ENCODE measurements at regions not wholly inside any gene's neighbourhood (a gene's known extent, or its start where the extent isn't known, plus 50 kb on each side); places are given as distances from the start of the nearest gene placed in this dataset.

- no peak for DNase-seq (ENCODE audit: low spot score)
- Histone ChIP-seq H3K79me2 (ENCODE audit: insufficient read depth, low read depth, low read length) (no peaks in the 10 kb centered on the region), H3K36me3 (ENCODE audit: insufficient read depth, low read length) (no peaks in the 10 kb centered on the region), H3K4me2 (ENCODE audit: low read length) (no peak overlapping the region), H3K4me1 (ENCODE audit: insufficient read depth, low read length, poor library complexity, severe bottlenecking) (no peaks in the 10 kb centered on the region), H4K20me1 (ENCODE audit: insufficient read depth, low read length) (no peaks in the 10 kb centered on the region), H3K9me3 (ENCODE audit: low read length) (no peaks in the 10 kb centered on the region), H3K9me2 (ENCODE audit: insufficient read depth, low read length) (no peaks in the 10 kb centered on the region), H3K27ac (ENCODE audit: low read depth, low read length, poor library complexity, severe bottlenecking) (no peak overlapping the region), H3K4me3 (ENCODE audit: low read depth, low read length, poor library complexity, severe bottlenecking) (no peak overlapping the region), H2AFZ (ENCODE audit: low read length) (no peak overlapping the region)
- intact Hi-C loops (cut with micrococcal nuclease; ENCODE audit: unreplicated experiment): no loop called here
- no TSS peak for BruUV-seq (replicated peaks)
- POLR2A ChIA-PET: no interaction called here
- TF ChIP-seq EZH2phosphoT487 (IDR thresholded peaks at IDR 0.05; ENCODE audit: borderline replicate concordance, low read depth, low read length) (no peak), CTCF (conservative IDR thresholded peaks at IDR 0.05; ENCODE audit: low read length) (no peak)
- CTCF ChIA-PET (ENCODE audit: unreplicated experiment): no interaction called here
Measured at GRCh38 chrX:118252967-118253366, 92.9 kb upstream of the WDR44 start.

GRCh38 chrX:118254611-118255010, 91.3 kb upstream of the WDR44 start:
- Histone ChIP-seq H3K79me2 (ENCODE audit: insufficient read depth, low read depth, low read length) (no peaks in the 10 kb centered on the region), H2AFZ (ENCODE audit: low read length) (no peak overlapping the region), H3K36me3 (ENCODE audit: insufficient read depth, low read length) (no peaks in the 10 kb centered on the region), H3K27ac (ENCODE audit: low read depth, low read length, poor library complexity, severe bottlenecking) (no peak overlapping the region), H3K4me2 (ENCODE audit: low read length) (no peak overlapping the region), H3K9me2 (ENCODE audit: insufficient read depth, low read length) (no peaks in the 10 kb centered on the region), H3K4me3 (ENCODE audit: low read depth, low read length, poor library complexity, severe bottlenecking) (no peak overlapping the region), H4K20me1 (ENCODE audit: insufficient read depth, low read length) (no peaks in the 10 kb centered on the region), H3K4me1 (ENCODE audit: insufficient read depth, low read length, poor library complexity, severe bottlenecking) (no peaks in the 10 kb centered on the region), H3K9me3 (ENCODE audit: low read length) (no peaks in the 10 kb centered on the region)
- TF ChIP-seq EZH2phosphoT487 (IDR thresholded peaks at IDR 0.05; ENCODE audit: borderline replicate concordance, low read depth, low read length) (no peak), CTCF (conservative IDR thresholded peaks at IDR 0.05; ENCODE audit: low read length) (peak; percentile 81)
- intact Hi-C loops (cut with micrococcal nuclease; ENCODE audit: unreplicated experiment): no loop called here
- BruUV-seq (replicated peaks): no TSS peak
- CTCF ChIA-PET (ENCODE audit: unreplicated experiment): no interaction called here
- DNase-seq (ENCODE audit: low spot score): peak; percentile 45
- POLR2A ChIA-PET: no interaction called here

GRCh38 chrX:118255921-118256320, 90.0 kb upstream of the WDR44 start:
- ChIA-PET POLR2A (interaction anchor here (0.7 kb wide), 2 partner anchors 46 to 500 kb away, joined by 3 to 4 read pairs; no protein-coding TSS in a partner anchor), CTCF (ENCODE audit: unreplicated experiment) (no interaction called here)
- H3K9me3 ChIP-seq (ENCODE audit: low read length): no peaks in the 10 kb centered on the region
- no peaks in the 10 kb centered on the region for H3K36me3 ChIP-seq (ENCODE audit: insufficient read depth, low read length)
- no peaks in the 10 kb centered on the region for H3K79me2 ChIP-seq (ENCODE audit: insufficient read depth, low read depth, low read length)
- no peak for DNase-seq (ENCODE audit: low spot score)
- no peak overlapping the region for H3K4me3 ChIP-seq (ENCODE audit: low read depth, low read length, poor library complexity, severe bottlenecking)
- no peaks in the 10 kb centered on the region for H4K20me1 ChIP-seq (ENCODE audit: insufficient read depth, low read length)
- no peak overlapping the region for H3K4me2 ChIP-seq (ENCODE audit: low read length)
- H3K4me1 ChIP-seq (ENCODE audit: insufficient read depth, low read length, poor library complexity, severe bottlenecking): no peaks in the 10 kb centered on the region
- H2AFZ ChIP-seq (ENCODE audit: low read length): no peak overlapping the region
- intact Hi-C loops (cut with micrococcal nuclease; ENCODE audit: unreplicated experiment): no loop called here
- TF ChIP-seq CTCF (conservative IDR thresholded peaks at IDR 0.05; ENCODE audit: low read length): no peak
- TF ChIP-seq EZH2phosphoT487 (IDR thresholded peaks at IDR 0.05; ENCODE audit: borderline replicate concordance, low read depth, low read length): no peak
- no peaks in the 10 kb centered on the region for H3K9me2 ChIP-seq (ENCODE audit: insufficient read depth, low read length)
- BruUV-seq (replicated peaks): no TSS peak
- no peak overlapping the region for H3K27ac ChIP-seq (ENCODE audit: low read depth, low read length, poor library complexity, severe bottlenecking)

Data from OCI-LY7 (cell line).